ENCODE measurements at regions not wholly inside any gene's neighbourhood (a gene's known extent, or its start where the extent isn't known, plus 50 kb on each side); places are given as distances from the start of the nearest gene placed in this dataset.

DNA sequence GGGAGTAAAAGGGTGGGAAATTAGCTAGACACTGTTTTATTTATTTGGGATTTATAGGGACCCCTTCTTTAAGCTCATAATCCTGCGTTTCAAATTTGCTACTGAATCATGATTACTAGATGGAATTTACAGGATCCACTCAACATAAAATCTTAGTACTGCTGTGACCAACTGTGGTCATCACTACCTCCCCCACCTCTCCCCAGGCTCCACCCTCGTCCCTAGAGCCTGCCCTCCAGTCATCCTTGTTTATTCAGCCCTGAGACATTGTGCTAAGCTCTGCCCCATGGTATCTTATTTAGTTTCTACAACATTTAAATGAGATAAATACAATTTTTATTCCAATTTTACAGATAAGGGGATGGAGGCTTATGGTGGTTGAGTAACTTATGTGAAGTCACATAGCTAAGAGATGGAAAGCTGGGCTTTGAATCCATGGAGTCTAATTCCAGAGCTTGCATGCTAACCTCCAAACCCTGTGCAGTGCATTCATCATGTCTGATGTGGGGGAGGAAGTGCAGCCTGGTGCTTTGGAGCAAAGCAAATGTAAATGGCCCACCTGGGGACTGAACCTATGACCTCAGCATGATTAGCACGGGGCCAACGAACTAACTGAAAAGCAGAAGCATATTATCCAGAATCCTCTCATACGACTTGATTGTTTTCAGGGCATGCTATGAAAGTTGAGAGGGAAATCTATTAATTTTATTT lies 502.4 kb downstream of the TMEM182 start:
- Mint-ChIP-seq H3K4me1 (no peaks in the 10 kb centered on the region), H3K36me3 (no peaks in the 10 kb centered on the region), H3K9me3 (ENCODE audit: low read depth) (peaks cover 11% of the 10 kb centered on the region), H3K27me3 (no peaks in the 10 kb centered on the region), H3K27ac (no peak overlapping the region), H3K4me3 (no peak overlapping the region)
- DNase-seq (no peak), ATAC-seq (no peak)
- CTCF ChIA-PET, result no interaction called here

DNA sequence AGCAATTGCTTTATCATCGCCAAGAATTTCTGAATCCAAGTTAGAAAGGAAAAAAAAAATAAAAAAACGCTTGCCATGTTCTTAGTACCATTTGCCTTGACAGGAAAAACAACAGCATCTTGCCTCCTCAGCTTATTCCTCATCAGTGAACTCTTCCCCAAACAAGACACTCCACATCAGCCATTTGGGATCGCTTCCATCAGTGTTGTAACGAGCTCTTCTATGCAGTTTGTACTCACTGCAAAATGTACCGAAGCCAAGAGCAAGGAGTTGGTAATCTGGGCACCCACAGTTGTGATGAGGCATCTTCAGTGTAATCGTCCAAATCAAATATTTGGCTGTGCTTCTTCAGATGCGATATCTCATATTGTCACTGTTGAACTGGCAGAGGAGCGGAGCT lies 503.7 kb downstream of the TMEM182 start:
- H3K9me3 Mint-ChIP-seq (ENCODE audit: low read depth), result peaks cover 19% of the 10 kb centered on the region
- no peak for DNase-seq
- no peak overlapping the region for H3K4me3 Mint-ChIP-seq
- no peaks in the 10 kb centered on the region for H3K27me3 Mint-ChIP-seq
- H3K4me1 Mint-ChIP-seq, result no peaks in the 10 kb centered on the region
- H3K36me3 Mint-ChIP-seq, result no peaks in the 10 kb centered on the region
- ATAC-seq, result no peak
- CTCF ChIA-PET, result no interaction called here
- H3K27ac Mint-ChIP-seq, result no peak overlapping the region

DNA sequence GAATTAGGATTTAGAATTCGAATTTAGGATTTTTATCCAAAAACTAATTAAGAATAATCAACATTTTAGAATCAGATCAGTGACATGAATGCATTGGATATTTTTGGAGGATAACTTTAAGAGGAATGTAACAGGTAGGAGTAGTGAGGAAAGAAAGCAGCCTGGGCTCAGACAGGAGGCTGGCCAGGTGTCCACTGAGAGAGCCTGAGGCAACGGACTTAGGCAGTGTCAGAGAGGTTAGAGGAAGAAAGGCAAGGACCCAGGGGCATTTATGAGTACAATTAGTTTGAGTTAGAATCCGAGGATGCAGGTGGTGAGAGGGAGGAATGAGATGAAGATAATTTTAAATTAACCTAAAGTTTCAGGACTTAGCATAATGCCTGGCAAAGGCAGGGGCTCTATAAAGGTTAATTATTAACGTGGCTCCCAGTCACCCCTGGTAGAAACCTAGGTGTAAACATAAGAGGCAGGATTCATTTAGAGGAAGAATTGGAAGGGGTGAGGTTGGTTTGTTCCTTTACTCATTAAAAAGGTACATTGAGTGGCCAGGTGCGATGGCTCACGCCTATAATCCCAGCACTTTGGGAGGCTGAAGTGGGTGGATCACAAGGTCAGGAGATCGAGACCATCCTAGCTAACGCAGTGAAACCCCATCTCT lies 507.1 kb downstream of the TMEM182 start:
- no peak for ATAC-seq
- H3K36me3 Mint-ChIP-seq, result no peaks in the 10 kb centered on the region
- H3K4me3 Mint-ChIP-seq, result no peak overlapping the region

DNA sequence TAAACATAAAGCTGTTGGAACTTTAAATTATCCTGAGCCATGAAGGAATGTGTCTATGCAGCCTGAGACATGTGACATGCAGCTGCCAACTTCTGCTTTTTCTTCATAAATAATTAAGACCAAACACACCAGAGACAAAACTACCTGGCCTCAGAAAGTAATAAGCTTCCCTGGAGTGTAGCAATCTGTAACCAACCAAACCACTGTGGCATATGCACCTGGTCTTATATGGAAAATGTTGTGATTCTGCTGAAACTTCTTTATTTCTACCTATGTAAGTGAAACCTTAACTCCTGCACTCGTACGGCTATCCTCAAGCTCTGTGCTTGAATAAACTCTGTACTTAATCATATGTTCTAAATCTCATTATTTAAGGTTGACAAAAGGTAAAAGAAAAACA lies 515.0 kb downstream of the TMEM182 start:
- Mint-ChIP-seq H3K4me3 (no peak overlapping the region), H3K27me3 (no peaks in the 10 kb centered on the region), H3K4me1 (no peaks in the 10 kb centered on the region), H3K36me3 (no peaks in the 10 kb centered on the region), H3K9me3 (ENCODE audit: low read depth) (peaks cover 9% of the 10 kb centered on the region), H3K27ac (no peak overlapping the region)
- CTCF ChIA-PET, result no interaction called here
- DNase-seq, result no peak
- ATAC-seq, result no peak

More for the DNA sequence above, 507.1 kb downstream of the TMEM182 start:
- peaks cover 24% of the 10 kb centered on the region for H3K9me3 Mint-ChIP-seq (ENCODE audit: low read depth)
- H3K4me1 Mint-ChIP-seq, result no peaks in the 10 kb centered on the region
- DNase-seq, result no peak
- H3K27ac Mint-ChIP-seq, result no peak overlapping the region
- CTCF ChIA-PET, result no interaction called here
- no peaks in the 10 kb centered on the region for H3K27me3 Mint-ChIP-seq

DNA sequence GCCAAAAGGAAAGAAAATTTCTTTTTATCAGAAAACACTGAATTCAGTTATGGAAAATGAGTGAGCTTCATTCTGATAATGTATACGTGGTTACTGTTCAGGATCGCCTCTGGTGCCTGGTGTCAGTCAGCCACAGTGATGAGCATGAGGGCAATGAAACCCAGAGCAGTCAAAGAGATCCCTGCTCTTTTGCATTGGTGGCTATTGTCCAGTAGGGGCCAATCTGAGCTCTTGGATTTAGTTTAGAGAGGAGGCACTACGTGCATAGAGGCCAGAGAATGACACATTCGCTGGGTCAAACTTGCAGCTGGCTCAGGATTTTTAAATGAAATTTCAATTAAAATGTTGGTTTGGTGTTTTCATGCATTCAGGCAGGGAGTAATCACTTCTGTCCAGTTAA lies 522.9 kb downstream of the TMEM182 start:
- Mint-ChIP-seq H3K9me3 (ENCODE audit: low read depth) (peaks cover 4% of the 10 kb centered on the region), H3K4me3 (no peak overlapping the region), H3K27ac (no peak overlapping the region), H3K27me3 (no peaks in the 10 kb centered on the region), H3K4me1 (no peaks in the 10 kb centered on the region), H3K36me3 (no peaks in the 10 kb centered on the region)
- DNase-seq (no peak), ATAC-seq (no peak)
- CTCF ChIA-PET, result no interaction called here

DNA sequence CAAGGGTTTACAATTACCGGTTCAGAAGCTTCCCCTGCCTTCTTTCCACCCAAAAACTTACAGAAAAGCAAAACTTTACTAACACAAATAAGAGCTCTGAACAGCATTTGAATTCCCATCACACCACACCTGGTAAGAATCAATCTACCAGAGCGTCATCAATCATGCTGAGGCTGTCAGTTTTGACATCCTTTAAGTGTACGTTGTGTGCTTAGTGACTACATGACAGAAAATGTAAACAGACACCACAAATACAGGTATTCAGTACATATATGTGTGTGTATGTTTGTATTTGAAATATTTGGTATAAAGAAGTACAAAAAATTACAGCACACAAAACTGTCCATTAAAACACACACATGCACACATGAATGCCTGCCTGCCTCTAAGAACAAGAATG lies 523.5 kb downstream of the TMEM182 start:
- ATAC-seq (no peak), DNase-seq (no peak)
- H3K27ac Mint-ChIP-seq, result no peak overlapping the region
- CTCF ChIA-PET, result no interaction called here
- H3K4me1 Mint-ChIP-seq, result no peaks in the 10 kb centered on the region
- H3K36me3 Mint-ChIP-seq, result no peaks in the 10 kb centered on the region
- peaks cover under 1% of the 10 kb centered on the region for H3K9me3 Mint-ChIP-seq (ENCODE audit: low read depth)
- H3K4me3 Mint-ChIP-seq, result no peak overlapping the region
- no peaks in the 10 kb centered on the region for H3K27me3 Mint-ChIP-seq

DNA sequence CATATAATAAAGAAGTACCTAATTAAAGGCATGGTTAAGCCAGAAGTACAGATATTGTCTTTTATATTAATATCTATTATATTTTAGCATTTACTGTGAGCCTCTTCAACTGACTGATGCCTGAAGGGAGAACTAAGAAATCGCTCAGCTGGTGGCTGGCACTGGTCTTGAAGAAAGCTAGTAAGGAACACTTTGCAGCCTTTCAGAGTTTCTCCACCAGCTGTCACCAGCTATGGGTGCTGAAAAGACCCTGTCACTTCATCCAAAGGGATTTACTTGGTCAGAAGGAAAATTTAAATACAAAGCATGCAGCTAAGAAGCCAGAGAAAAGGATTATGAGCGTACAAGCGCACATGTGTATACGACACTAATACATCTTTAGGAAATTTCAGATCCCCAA lies 525.9 kb downstream of the TMEM182 start:
- H3K9me3 Mint-ChIP-seq (ENCODE audit: low read depth), result peaks cover 4% of the 10 kb centered on the region
- no peaks in the 10 kb centered on the region for H3K27me3 Mint-ChIP-seq
- H3K27ac Mint-ChIP-seq, result no peak overlapping the region

DNA sequence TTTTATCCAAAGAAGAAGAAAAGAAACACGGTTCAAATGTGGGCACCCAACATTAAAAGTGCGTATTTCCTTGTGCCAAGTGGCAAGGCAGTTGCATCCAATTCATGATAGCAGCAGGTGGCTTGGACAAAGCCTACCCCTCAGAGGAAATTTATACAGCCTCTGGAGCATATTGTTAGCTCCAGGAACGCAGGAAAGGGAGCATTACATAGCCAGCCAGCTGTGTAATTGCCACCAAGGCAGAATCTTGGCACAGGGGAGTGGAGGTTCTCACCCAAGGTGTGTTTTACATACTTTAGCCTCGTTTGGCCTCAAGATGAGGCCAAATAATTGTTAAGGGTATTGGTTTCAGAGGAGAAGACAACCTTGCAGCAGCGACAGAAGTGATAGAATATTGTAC lies 526.9 kb downstream of the TMEM182 start:
- CTCF ChIA-PET, result no interaction called here
- DNase-seq, result no peak

More for the DNA sequence above, 525.9 kb downstream of the TMEM182 start:
- CTCF ChIA-PET, result no interaction called here
- DNase-seq (no peak), ATAC-seq (no peak)
- H3K4me3 Mint-ChIP-seq, result no peak overlapping the region
- H3K36me3 Mint-ChIP-seq, result no peaks in the 10 kb centered on the region
- no peaks in the 10 kb centered on the region for H3K4me1 Mint-ChIP-seq

DNA sequence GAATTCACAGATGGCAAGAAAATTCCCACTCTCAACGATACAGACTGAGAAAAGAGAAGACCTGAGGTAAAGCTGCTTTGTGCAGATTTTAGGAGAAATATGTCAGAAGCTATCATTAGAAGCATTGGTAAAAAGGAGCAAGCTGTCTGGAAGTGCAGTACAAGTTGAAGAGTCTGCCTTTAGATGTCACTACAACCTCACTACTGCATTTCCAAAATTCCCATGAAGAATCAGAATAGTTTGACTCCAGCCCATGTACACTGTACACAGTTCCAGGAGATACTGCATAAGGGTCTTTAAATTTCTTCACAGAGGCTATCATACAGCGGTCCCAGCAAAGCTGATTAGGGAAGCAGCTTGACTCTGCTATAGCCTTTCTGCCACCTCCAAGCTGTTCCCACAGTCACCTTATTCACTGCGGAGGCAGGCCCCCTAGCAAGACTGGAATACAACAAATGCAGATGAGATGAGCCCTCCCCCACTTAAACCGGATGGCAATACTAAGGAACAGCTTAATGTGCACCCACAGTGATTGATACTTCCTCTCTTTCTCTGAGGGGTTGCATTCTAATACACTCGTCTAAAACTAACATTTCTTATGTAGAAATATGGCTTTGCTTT lies 527.4 kb downstream of the TMEM182 start:
- peaks cover 2% of the 10 kb centered on the region for H3K27me3 Mint-ChIP-seq
- no peak for DNase-seq
- H3K4me1 Mint-ChIP-seq, result no peaks in the 10 kb centered on the region
- no peaks in the 10 kb centered on the region for H3K36me3 Mint-ChIP-seq
- ATAC-seq, result no peak
- peaks cover 4% of the 10 kb centered on the region for H3K9me3 Mint-ChIP-seq (ENCODE audit: low read depth)
- CTCF ChIA-PET, result no interaction called here
- no peak overlapping the region for H3K27ac Mint-ChIP-seq
- H3K4me3 Mint-ChIP-seq, result no peak overlapping the region

More for the DNA sequence above, 526.9 kb downstream of the TMEM182 start:
- no peak for ATAC-seq
- Mint-ChIP-seq H3K36me3 (no peaks in the 10 kb centered on the region), H3K4me3 (no peak overlapping the region), H3K27me3 (peaks cover 2% of the 10 kb centered on the region), H3K27ac (no peak overlapping the region), H3K4me1 (no peaks in the 10 kb centered on the region), H3K9me3 (ENCODE audit: low read depth) (peaks cover 4% of the 10 kb centered on the region)

DNA sequence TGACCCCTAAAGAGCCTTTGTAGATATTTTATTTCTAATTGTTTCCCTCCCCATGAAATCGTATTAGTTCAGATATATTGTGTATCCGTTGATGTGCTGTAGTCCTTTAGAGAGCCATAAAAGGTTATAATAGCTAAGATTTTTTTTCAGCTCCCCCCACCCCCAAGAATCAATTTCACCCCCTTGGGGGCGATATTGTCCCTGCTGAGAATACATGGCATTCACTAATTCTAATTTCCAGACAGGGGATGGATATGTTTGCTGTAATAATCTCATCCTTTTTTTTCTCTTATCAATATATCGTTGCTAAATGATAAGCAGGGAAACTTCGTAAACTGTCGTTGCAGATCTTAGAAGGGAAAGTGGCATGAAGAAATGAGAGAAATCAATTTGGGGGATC lies 530.7 kb downstream of the TMEM182 start:
- Mint-ChIP-seq H3K27ac (no peak overlapping the region), H3K36me3 (no peaks in the 10 kb centered on the region), H3K27me3 (peaks cover 2% of the 10 kb centered on the region), H3K4me1 (no peaks in the 10 kb centered on the region), H3K4me3 (no peak overlapping the region), H3K9me3 (ENCODE audit: low read depth) (peaks cover 10% of the 10 kb centered on the region)
- no peak for ATAC-seq
- CTCF ChIA-PET, result no interaction called here
- no peak for DNase-seq

DNA sequence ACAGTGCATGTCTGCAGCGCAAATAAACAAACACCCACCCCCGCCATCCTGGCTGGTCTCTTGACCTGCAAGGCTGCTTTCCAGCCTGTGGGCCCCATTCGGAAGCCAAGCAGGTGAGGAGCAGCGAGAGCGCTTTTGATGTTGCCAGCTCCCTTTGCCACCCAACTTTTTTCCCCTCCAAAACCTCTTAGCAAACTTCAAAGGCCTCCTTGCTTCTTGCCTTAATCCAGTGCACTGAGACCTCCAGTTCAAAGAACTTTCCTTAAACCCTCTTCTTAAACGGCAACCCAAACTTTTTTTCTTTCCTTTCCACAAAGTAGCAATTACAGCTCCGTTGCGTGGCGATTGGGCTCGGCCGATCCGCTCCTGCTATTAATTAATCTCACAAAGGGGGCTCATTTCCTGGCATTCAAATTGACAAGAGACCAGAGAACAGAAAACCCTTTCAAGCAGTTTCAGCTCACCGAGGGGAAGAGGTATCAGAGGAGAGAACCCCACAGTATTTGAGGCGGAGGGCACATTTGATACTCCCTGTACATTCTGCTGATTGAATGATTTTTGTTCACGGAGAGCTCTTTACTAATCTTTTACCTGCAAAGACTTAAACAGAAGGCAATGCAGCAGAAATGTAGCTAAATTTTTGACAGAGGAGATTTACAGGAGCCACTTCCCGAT lies 531.4 kb downstream of the TMEM182 start:
- CTCF ChIA-PET, result no interaction called here
- Mint-ChIP-seq H3K36me3 (no peaks in the 10 kb centered on the region), H3K4me1 (no peaks in the 10 kb centered on the region), H3K27ac (no peak overlapping the region), H3K9me3 (ENCODE audit: low read depth) (peaks cover 10% of the 10 kb centered on the region), H3K27me3 (peaks cover 2% of the 10 kb centered on the region), H3K4me3 (no peak overlapping the region)
- no peak for DNase-seq
- no peak for ATAC-seq

DNA sequence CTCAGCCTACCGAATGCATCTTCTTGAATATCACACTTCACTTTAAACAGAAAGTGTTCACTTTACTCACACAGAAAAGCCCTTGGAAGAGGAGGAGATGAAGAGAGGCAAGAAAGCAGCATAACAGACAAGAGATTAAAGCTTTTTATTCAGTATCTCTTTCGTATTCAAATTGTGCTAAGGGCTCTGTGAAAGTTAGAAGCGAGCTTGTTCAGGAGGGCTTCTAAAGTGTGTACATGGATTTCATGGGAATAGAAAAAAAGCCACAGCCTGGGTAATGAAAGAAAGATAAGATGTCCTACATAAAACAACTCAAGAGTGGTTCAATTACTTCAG lies 531.9 kb downstream of the TMEM182 start:
- ATAC-seq, result no peak
- peaks cover 2% of the 10 kb centered on the region for H3K27me3 Mint-ChIP-seq
- no peak overlapping the region for H3K4me3 Mint-ChIP-seq
- H3K36me3 Mint-ChIP-seq, result no peaks in the 10 kb centered on the region
- CTCF ChIA-PET, result no interaction called here
- no peak overlapping the region for H3K27ac Mint-ChIP-seq
- no peaks in the 10 kb centered on the region for H3K4me1 Mint-ChIP-seq
- peaks cover 10% of the 10 kb centered on the region for H3K9me3 Mint-ChIP-seq (ENCODE audit: low read depth)
- no peak for DNase-seq

DNA sequence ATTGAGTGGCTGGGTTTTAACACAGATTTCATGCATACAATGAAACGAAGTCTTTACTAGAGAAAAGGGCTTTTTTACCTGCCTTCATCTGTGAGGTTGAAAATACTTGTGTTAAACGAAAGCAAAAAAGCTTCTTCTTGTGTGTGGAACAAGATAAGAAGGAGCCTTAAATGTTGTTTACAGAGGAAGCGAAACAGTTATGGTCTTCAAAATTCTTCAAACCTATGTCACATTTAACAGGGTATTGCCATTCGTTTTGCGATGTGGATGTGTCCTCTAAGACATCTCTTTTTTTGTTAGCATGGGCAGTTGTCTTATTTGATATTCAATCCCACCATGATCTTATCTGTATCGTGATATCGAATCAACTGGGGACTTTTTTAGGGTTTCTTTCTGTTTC lies 532.6 kb downstream of the TMEM182 start:
- peaks cover 10% of the 10 kb centered on the region for H3K9me3 Mint-ChIP-seq (ENCODE audit: low read depth)
- DNase-seq, result no peak
- no peaks in the 10 kb centered on the region for H3K36me3 Mint-ChIP-seq
- ATAC-seq, result no peak
- no peaks in the 10 kb centered on the region for H3K4me1 Mint-ChIP-seq
- no peak overlapping the region for H3K27ac Mint-ChIP-seq
- CTCF ChIA-PET, result no interaction called here
- H3K27me3 Mint-ChIP-seq, result peaks cover 2% of the 10 kb centered on the region
- H3K4me3 Mint-ChIP-seq, result no peak overlapping the region

DNA sequence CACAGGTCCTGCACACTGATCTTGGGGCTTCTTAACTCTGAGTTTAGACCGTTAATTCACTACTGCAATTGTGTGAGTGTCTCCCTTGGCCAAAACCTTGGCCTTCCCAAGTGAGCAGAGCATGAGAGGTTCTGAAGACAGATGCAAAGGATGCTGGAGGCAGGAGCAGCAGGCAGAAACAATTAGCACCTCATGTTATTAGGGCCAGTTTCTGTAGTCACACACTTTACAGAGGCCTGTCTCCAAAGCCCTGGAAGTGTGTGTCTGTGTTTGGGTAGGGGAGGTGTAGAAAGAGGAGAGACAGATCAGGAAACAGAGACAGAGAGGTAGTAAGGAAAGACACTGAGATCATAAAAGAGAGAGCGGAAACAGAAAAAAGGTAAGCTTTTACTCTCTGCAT lies 533.8 kb downstream of the TMEM182 start:
- no peak overlapping the region for H3K27ac Mint-ChIP-seq
- CTCF ChIA-PET, result no interaction called here
- H3K36me3 Mint-ChIP-seq, result no peaks in the 10 kb centered on the region
- H3K4me1 Mint-ChIP-seq, result no peaks in the 10 kb centered on the region
- H3K4me3 Mint-ChIP-seq, result no peak overlapping the region
- peaks cover 10% of the 10 kb centered on the region for H3K9me3 Mint-ChIP-seq (ENCODE audit: low read depth)
- ATAC-seq, result no peak
- DNase-seq, result no peak
- H3K27me3 Mint-ChIP-seq, result peaks cover 2% of the 10 kb centered on the region
